ENCODE measurements at regions not wholly inside any gene's neighbourhood (a gene's known extent, or its start where the extent isn't known, plus 50 kb on each side); places are given as distances from the start of the nearest gene placed in this dataset.

DNA sequence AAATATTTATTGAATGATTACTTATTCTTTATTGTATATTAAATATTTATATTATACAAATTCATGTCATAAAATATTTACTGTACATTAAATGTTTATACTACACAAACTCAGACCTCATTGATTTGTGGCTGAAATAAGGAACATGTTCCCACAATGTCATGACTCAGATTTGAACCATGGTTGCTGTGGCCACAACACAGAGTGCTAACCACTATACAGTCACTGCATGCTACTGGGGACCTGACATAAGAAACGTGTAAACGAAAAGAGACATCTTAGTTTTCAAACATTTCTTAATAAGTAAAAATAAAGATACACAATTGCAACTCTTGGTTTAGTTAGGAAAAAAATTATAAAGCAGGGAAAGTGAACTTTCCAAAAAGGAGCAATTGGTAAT, 99.1 kb upstream of the AGTR1 start:
- TF ChIP-seq, protein P1, sequence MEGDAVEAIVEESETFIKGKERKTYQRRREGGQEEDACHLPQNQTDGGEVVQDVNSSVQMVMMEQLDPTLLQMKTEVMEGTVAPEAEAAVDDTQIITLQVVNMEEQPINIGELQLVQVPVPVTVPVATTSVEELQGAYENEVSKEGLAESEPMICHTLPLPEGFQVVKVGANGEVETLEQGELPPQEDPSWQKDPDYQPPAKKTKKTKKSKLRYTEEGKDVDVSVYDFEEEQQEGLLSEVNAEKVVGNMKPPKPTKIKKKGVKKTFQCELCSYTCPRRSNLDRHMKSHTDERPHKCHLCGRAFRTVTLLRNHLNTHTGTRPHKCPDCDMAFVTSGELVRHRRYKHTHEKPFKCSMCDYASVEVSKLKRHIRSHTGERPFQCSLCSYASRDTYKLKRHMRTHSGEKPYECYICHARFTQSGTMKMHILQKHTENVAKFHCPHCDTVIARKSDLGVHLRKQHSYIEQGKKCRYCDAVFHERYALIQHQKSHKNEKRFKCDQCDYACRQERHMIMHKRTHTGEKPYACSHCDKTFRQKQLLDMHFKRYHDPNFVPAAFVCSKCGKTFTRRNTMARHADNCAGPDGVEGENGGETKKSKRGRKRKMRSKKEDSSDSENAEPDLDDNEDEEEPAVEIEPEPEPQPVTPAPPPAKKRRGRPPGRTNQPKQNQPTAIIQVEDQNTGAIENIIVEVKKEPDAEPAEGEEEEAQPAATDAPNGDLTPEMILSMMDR (IDR thresholded peaks at IDR 0.05 in 4 of 5, conservative IDR thresholded peaks at IDR 0.05 in 1 of 5), result no peak
- no peak for TF ChIP-seq POLR2A (IDR thresholded peaks at IDR 0.05)
